ENCODE measurements at regions not wholly inside any gene's neighbourhood (a gene's known extent, or its start where the extent isn't known, plus 50 kb on each side); places are given as distances from the start of the nearest gene placed in this dataset.
"Not testable (repeated sequence)": the region's sequence is repeated elsewhere in the genome, so short reads cannot be mapped to it uniquely, and the experiment has no call there.

DNA sequence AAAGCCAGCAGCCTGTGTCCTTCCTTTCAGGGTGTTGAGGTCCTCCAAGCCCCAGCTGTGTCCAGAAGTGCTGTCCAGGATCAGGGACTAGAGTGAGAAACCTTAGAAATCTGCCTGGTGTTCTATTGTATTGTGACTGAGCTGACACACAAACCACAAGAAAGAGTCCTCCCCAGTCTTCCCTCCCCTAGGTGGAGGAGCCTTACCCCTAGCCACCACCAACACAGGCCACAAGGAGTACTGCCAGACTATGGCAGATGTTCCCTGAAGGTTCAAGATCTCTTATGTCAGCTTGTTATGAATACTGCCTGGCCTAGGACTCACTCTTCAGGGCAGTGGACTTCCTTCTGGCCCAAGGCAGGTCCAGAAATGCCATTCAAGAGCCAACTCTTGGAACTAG lies 514.1 kb upstream of the PITX2 start:
- DNase-seq (ENCODE audit: low spot score): no peak
- Histone ChIP-seq H3K27ac (no peak overlapping the region), H3K4me3 (no peak overlapping the region)
- TF ChIP-seq, protein P1, sequence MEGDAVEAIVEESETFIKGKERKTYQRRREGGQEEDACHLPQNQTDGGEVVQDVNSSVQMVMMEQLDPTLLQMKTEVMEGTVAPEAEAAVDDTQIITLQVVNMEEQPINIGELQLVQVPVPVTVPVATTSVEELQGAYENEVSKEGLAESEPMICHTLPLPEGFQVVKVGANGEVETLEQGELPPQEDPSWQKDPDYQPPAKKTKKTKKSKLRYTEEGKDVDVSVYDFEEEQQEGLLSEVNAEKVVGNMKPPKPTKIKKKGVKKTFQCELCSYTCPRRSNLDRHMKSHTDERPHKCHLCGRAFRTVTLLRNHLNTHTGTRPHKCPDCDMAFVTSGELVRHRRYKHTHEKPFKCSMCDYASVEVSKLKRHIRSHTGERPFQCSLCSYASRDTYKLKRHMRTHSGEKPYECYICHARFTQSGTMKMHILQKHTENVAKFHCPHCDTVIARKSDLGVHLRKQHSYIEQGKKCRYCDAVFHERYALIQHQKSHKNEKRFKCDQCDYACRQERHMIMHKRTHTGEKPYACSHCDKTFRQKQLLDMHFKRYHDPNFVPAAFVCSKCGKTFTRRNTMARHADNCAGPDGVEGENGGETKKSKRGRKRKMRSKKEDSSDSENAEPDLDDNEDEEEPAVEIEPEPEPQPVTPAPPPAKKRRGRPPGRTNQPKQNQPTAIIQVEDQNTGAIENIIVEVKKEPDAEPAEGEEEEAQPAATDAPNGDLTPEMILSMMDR (IDR thresholded peaks at IDR 0.05): no peak

DNA sequence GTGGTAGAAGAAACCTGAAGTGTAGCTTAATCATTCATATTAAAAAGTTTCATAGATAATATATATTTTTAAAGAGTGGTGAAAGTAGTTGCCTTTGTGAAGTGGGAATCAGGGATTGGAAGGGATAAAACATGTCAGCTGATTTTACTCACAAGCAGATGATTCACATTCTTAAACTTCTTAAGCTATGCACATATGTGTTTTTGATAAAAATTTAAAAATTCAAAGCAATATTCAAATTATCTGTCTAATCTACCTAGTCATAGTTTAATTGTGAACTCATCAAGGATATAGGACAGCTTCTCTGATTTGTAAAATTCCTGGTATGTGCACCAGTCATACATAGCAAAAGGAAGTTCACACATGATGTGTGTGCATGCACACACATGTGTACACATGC lies 520.6 kb upstream of the PITX2 start:
- TF ChIP-seq, protein P1 (IDR thresholded peaks at IDR 0.05): no peak
- DNase-seq (ENCODE audit: low spot score): no peak
- Histone ChIP-seq H3K4me3 (no peak overlapping the region), H3K27ac (no peak overlapping the region)

DNA sequence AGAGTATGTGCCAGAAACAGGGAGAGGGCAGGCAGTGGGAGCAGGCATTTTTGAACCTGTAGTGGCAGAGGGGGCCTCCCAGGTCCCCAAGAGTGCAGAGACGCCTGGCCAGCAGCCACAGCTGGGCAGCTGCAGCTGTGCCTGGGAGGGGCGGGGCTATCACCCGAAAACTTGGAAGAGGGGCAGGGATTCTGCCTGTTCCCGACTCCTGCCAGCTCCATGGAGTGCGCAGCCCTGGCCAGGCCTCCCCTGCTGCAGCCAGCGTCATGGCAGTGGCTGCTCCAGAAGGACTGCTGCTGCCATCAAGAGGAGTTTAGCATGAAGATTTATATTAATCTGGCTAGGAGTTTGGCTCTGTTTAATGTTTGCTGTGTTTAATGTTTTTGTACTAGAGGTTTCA lies 532.1 kb upstream of the PITX2 start:
- TF ChIP-seq, protein P1 (IDR thresholded peaks at IDR 0.05): no peak
- Histone ChIP-seq H3K27ac (no peak overlapping the region), H3K4me3 (no peak overlapping the region)
- no peak for DNase-seq (ENCODE audit: low spot score)

DNA sequence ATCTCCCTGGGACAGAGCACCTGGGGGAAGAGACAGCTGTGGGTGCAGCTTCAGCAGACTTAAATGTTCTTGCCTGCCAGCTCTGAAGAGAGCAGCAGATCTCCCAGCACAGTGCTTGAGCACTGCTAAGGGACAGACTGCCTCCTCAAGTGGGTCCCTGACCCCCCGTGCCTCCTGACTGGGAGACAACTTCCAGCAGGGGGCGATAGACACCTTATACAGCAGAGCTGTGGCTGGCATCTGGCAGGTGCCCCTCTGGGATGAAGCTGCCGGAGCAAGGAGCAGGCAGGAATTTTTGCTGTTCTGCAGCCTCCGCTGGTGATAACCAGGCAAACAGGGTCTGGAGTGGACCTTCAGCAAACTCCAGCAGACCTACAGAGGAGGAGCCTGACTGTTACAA lies 541.7 kb upstream of the PITX2 start:
- not testable (repeated sequence) for H3K27ac ChIP-seq; DNase-seq (ENCODE audit: low spot score); H3K4me3 ChIP-seq

DNA sequence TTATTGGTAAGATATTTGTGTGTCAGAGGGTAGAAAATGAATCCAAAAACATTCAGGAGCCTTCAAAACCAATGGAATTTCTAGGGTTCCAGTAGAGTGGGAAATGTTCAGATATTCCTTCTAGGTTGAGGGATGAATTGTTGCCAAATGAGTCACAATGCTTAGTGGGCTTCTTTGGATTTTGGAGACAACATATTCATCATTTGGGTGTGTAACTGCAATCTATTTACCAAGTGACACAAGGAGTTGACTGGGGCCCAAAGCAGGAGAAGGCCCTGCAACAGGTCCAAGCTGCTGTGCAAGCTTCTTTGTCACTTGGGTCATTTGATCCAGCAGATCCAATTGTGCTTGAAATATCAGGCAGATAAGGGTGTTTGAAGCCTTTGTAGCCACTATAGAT lies 551.5 kb upstream of the PITX2 start:
- H3K4me3 ChIP-seq: no peak overlapping the region
- no peak overlapping the region for H3K27ac ChIP-seq
- TF ChIP-seq, protein P1 (IDR thresholded peaks at IDR 0.05): no peak
- no peak for DNase-seq (ENCODE audit: low spot score)

DNA sequence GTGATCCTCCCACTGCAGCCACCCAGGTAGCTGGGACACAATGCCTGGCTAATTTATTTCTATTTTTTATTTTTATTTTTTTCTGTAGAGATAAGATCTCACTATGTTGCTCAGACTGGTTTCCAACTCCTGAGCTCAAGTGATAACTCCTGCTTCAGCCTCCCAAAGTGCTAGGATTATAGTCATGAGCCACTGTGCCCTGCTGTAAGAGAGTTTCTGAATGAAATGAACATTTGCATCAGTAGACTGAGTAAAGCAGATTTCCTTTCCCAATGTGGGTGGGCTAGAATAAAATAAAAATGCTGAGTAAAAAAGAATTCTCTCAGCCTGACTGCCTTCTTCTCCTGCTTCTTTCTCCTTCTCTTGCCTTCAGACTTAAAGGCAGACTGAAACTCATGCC lies 555.4 kb upstream of the PITX2 start:
- H3K27ac ChIP-seq: no peak overlapping the region
- no peak overlapping the region for H3K4me3 ChIP-seq
- TF ChIP-seq, protein P1 (IDR thresholded peaks at IDR 0.05): no peak
- DNase-seq (ENCODE audit: low spot score): no peak

DNA sequence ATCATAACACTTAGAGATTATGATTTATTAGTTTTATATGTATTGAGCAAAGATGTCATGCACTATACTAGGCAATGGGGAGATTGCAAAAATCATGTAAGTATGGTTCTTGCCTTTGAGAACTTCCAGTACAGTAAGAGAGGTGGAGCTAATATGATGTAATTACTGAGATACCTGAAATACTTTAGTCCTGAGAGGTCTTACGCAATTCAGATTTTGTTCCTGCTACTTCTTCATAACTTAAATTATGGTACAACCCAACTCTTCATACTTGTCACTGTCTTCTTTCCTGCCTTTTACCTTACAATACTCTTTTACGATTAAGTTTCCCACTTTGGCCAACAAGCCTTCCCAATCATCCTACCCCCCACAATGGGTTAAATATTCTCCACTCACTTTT lies 564.2 kb upstream of the PITX2 start:
- TF ChIP-seq, protein P1 (IDR thresholded peaks at IDR 0.05): no peak
- no peak for DNase-seq (ENCODE audit: low spot score)
- no peak overlapping the region for H3K4me3 ChIP-seq
- H3K27ac ChIP-seq: no peak overlapping the region

DNA sequence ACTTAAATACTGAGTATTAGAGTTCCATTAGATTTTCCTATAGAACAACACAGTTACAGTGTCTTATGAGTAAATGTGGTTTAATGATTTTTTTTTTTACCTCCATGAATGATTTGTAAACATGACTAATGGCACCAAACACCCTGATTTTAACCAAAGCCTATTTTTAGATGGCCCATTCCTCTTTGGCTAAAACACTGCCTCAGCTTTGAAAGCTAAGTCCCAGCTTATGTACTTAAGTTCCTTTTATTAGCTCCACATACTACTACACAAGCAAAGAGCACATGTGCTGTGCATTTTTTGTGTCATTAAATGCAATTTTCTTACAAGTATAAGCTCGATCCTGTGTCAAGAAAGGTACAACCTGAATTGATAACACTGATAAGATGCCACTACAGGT lies 575.6 kb upstream of the PITX2 start:
- no peak for DNase-seq (ENCODE audit: low spot score)
- Histone ChIP-seq H3K27ac (no peak overlapping the region), H3K4me3 (no peak overlapping the region)
- TF ChIP-seq, protein P1 (IDR thresholded peaks at IDR 0.05): no peak
